Tibial nerve (tissue), 4 donors: ENCODE measurements at regions not wholly inside any gene's neighbourhood (a gene's known extent, or its start where the extent isn't known, plus 50 kb on each side); places are given as distances from the start of the nearest gene placed in this dataset.
"Not testable (repeated sequence)": the region's sequence is repeated elsewhere in the genome, so short reads cannot be mapped to it uniquely, and the experiment has no call there.

Experiments
- DNase-seq, 2 donors: peaks; one replicate each; pipeline ENCODE4 v3.0.0-alpha.2; 2019; ENCODE audit warnings: low spot score in 2 of 2
- H3K27ac ChIP-seq, 4 donors: fragments of 200-600 bp; sonication (generic) in 3 of 4; one replicate each; pipeline ENCODE4 v1.5.1; 2017 to 2019; ENCODE audit warnings: mild to moderate bottlenecking in 1 of 4
- H3K27me3 ChIP-seq, 2 donors: fragments of 200-600 bp; sonication (generic) in 1 of 2; one replicate each; pipeline versions ENCODE4 v1.5.1 to v1.6.0; 2017 to 2019
- H3K36me3 ChIP-seq, 3 donors: fragments of 200-600 bp; sonication (generic); one replicate each; pipeline ENCODE4 v1.5.1; 2018 to 2019
- H3K4me1 ChIP-seq, 4 donors: fragments of 200-600 bp; sonication (generic) in 3 of 4; one replicate each; pipeline ENCODE4 v1.5.1; 2017 to 2019
- H3K4me3 ChIP-seq, 4 donors: fragments of 200-600 bp; sonication (generic) in 3 of 4; one replicate each; pipeline ENCODE4 v1.5.1; 2017 to 2019; ENCODE audit warnings: mild to moderate bottlenecking in 1 of 4, moderate library complexity in 1 of 4
- H3K9me3 ChIP-seq, 4 donors: fragments of 200-600 bp; sonication (generic) in 3 of 4; one replicate each; pipeline ENCODE4 v1.5.1; 2017 to 2019
- EP300 ChIP-seq, 2 donors: sonication (generic); formaldehyde crosslinking; IDR thresholded peaks; one replicate each; pipeline ENCODE4 v1.6.1; 2017; ENCODE audit warnings: antibody characterized with exemption in 2 of 2, mild to moderate bottlenecking in 1 of 2
- POLR2A ChIP-seq, 2 donors: fragments of 450-650 bp; IDR thresholded peaks; one replicate each; pipeline ENCODE4 v1.6.1; 2017; ENCODE audit warnings: antibody characterized with exemption in 2 of 2, mild to moderate bottlenecking in 2 of 2, moderate library complexity in 2 of 2
- WGBS, 2 donors: methylation state at CpG; one replicate each; pipeline ENCODE4 v1.1.5; 2018; 5-methylcytosine and 5-hydroxymethylcytosine counted together
- TF ChIP-seq, protein P1 (sequence below), 5 experiments: fragments of 200-600 bp in 3 of 5; fragments of 450-650 bp in 2 of 5; sonication (generic) in 3 of 5; IDR thresholded peaks; one replicate each; pipeline ENCODE4 v1.5.1; 2016 to 2019; ENCODE audit warnings: antibody characterized with exemption in 5 of 5, mild to moderate bottlenecking in 3 of 5, moderate library complexity in 2 of 5

DNA sequence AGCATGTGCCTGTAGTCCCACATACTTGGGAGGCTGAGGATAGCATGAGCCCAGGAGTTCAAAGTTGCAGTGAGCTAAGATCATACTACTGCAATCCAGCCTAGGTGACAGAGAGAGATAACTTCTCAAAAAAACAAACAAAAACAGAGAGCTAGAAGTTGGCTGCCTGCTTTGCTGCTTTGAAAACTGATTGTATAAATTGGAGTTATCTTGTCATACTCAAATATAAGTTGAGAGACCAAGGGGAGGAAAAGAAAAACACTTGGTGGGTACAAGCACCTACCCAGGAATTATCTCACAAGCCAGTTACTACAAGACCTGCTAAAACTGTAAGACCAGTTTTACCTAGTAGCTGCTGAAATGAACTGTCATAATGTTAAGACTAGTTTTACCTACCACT lies 112.5 kb upstream of the SKAP2 start:
- H3K4me1 ChIP-seq = no peaks in the 10 kb centered on the region
- no peaks in the 10 kb centered on the region for H3K36me3 ChIP-seq
- TF ChIP-seq, protein P1, sequence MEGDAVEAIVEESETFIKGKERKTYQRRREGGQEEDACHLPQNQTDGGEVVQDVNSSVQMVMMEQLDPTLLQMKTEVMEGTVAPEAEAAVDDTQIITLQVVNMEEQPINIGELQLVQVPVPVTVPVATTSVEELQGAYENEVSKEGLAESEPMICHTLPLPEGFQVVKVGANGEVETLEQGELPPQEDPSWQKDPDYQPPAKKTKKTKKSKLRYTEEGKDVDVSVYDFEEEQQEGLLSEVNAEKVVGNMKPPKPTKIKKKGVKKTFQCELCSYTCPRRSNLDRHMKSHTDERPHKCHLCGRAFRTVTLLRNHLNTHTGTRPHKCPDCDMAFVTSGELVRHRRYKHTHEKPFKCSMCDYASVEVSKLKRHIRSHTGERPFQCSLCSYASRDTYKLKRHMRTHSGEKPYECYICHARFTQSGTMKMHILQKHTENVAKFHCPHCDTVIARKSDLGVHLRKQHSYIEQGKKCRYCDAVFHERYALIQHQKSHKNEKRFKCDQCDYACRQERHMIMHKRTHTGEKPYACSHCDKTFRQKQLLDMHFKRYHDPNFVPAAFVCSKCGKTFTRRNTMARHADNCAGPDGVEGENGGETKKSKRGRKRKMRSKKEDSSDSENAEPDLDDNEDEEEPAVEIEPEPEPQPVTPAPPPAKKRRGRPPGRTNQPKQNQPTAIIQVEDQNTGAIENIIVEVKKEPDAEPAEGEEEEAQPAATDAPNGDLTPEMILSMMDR (IDR thresholded peaks at IDR 0.05) = no peak
- no peak for TF ChIP-seq EP300 (IDR thresholded peaks at IDR 0.05)
- no peak for TF ChIP-seq POLR2A (IDR thresholded peaks at IDR 0.05)
- H3K27me3 ChIP-seq = no peaks in the 10 kb centered on the region
- DNase-seq = no peak
- no peak overlapping the region for H3K27ac ChIP-seq
- no peak overlapping the region for H3K4me3 ChIP-seq
- peaks cover 0 to 19% (median 0%) of the 10 kb centered on the region in 4 donors for H3K9me3 ChIP-seq

DNA sequence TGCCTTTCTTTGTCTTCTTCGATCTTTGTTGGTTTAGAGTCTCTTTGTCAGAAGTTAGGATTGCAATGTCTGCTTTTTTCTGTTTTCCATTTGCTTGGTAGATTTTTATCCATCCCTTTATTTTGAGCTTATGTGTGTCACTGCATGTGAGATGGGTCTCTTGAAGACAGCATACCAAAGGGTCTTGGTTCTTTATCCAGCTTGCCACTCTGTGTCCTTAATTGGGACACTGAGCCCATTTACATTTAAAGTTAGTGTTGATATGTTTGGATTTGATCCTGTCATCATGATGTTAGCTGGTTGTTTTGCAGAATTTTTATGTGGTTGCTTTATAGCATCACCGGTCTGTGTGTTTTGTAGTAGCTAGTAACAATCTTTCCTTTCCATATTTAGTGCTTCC lies 107.5 kb upstream of the SKAP2 start:
- not testable (repeated sequence) for H3K36me3 ChIP-seq, H3K4me3 ChIP-seq, DNase-seq, H3K4me1 ChIP-seq, H3K27ac ChIP-seq, H3K27me3 ChIP-seq
- WGBS, 2 donors = 94 to 100% methylated on average over 2 of the region's 2 CpGs
- peaks cover 0 to 26% (median 0%) of the 10 kb centered on the region in 4 donors for H3K9me3 ChIP-seq

DNA sequence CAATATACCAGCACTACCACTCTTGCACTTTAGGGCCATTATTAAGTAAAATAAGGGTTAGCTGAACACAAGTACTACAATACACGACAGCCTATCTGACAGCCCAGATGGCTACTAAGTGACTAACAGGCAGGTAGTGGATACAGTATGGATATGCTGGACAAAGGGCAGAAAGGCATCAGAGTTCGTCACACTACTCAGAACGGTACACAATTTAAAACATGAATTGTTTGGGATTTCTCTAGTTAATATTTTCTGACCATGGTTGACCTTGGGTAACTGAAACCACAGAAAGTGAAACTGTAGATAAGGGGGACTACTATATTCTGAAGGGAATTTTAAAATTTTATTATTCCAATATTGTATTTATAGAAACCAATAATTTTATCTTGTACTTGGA lies 101.3 kb upstream of the SKAP2 start:
- H3K36me3 ChIP-seq = no peaks in the 10 kb centered on the region
- H3K27ac ChIP-seq = no peak overlapping the region
- TF ChIP-seq, protein P1 (IDR thresholded peaks at IDR 0.05) = no peak
- no peak for TF ChIP-seq EP300 (IDR thresholded peaks at IDR 0.05)
- TF ChIP-seq POLR2A (IDR thresholded peaks at IDR 0.05) = no peak
- H3K27me3 ChIP-seq = no peaks in the 10 kb centered on the region
- H3K9me3 ChIP-seq = no peaks in the 10 kb centered on the region
- H3K4me3 ChIP-seq = no peak overlapping the region
- DNase-seq = no peak
- H3K4me1 ChIP-seq = no peaks in the 10 kb centered on the region
- 82 to 87% methylated on average over 3 of the region's 3 CpGs for WGBS, 2 donors

DNA sequence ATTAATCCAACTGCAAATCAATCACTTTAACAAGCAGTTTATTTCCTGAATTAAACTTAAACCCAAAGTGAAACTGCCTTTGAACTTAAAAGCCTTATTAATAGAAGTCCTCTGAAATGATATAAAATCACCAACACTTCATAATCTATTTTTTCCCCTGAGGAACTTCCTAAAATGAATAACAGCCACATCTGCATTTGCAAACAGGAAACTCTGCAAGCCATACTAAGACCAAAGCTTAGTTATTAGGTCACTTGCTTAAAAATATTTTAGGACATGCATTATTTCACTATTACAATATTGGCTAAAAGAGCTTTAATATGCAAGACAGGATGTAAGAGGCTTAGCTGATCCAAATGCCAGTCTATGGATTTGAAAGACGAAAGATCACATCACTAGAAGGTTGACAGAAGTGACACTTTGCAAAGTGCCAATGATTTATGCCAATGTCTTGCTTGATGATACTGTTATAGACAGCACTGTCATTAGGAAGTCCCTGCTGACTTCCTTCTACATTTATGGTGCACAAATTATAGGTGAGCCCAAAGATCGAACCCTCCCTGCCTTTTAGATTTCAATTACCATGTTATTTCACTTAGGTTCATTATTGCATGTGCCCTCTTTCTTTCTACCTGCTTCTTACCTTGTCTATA lies 99.9 kb upstream of the SKAP2 start:
- DNase-seq = no peak
- no peaks in the 10 kb centered on the region for H3K36me3 ChIP-seq
- no peaks in the 10 kb centered on the region for H3K9me3 ChIP-seq
- no peak overlapping the region for H3K27ac ChIP-seq
- 54% methylated on average over 2 of the region's 2 CpGs for WGBS, 2 donors
- no peak overlapping the region for H3K4me3 ChIP-seq
- no peaks in the 10 kb centered on the region for H3K4me1 ChIP-seq
- no peaks in the 10 kb centered on the region for H3K27me3 ChIP-seq
- TF ChIP-seq POLR2A (IDR thresholded peaks at IDR 0.05) = no peak
- TF ChIP-seq, protein P1 (IDR thresholded peaks at IDR 0.05) = no peak
- no peak for TF ChIP-seq EP300 (IDR thresholded peaks at IDR 0.05)

DNA sequence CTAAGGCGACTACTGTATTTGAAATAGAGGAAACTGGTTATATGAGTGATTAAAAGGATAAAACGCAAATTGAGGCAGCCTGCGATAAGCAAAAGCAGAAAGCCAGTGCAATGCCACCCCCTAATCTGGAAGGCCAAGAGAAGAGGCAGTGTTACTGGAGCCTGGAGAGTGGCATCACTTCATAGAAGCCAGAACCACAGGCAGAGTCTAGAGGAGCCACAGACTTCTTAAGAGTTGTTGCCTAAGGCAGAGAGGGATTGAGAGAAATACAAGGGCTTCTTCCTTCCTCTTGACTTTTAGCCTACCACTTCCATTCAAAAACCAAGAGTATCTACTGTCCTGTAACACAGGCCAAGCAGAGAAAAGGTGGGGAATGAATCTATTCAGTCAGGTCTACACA lies 94.9 kb upstream of the SKAP2 start:
- WGBS, 2 donors = 94 to 96% methylated on average over 3 of the region's 3 CpGs
- Histone ChIP-seq H3K27ac (no peak overlapping the region), H3K27me3 (no peaks in the 10 kb centered on the region), H3K36me3 (no peaks in the 10 kb centered on the region), H3K9me3 (no peaks in the 10 kb centered on the region), H3K4me3 (no peak overlapping the region), H3K4me1 (no peaks in the 10 kb centered on the region)
- DNase-seq = no peak
- TF ChIP-seq, protein P1 (IDR thresholded peaks at IDR 0.05) = no peak
- no peak for TF ChIP-seq EP300 (IDR thresholded peaks at IDR 0.05)
- TF ChIP-seq POLR2A (IDR thresholded peaks at IDR 0.05) = no peak

DNA sequence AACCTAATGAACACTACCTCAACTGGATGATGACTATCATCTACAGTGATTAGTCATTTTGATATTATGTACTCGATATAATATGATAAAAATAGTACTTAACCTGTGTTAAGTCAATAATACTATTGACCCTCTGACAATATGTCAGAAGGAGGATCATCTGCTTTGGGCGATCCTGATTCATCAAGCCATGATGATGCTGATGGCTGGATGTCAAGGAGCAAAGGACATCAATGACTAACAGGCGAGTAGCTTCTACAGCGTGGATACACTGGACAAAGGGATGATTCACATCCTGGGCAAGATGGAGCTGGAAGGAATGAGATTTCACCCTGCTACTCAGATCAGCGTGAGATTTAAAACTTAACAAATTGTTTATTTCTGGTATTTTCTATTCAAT lies 94.4 kb upstream of the SKAP2 start:
- Histone ChIP-seq H3K27ac (no peak overlapping the region), H3K4me1 (no peaks in the 10 kb centered on the region), H3K9me3 (no peaks in the 10 kb centered on the region), H3K4me3 (no peak overlapping the region), H3K27me3 (no peaks in the 10 kb centered on the region), H3K36me3 (no peaks in the 10 kb centered on the region)
- 68 to 70% methylated on average over 5 of the region's 5 CpGs for WGBS, 2 donors
- no peak for DNase-seq
- no peak for TF ChIP-seq POLR2A (IDR thresholded peaks at IDR 0.05)
- TF ChIP-seq, protein P1 (IDR thresholded peaks at IDR 0.05) = no peak
- no peak for TF ChIP-seq EP300 (IDR thresholded peaks at IDR 0.05)
